ENCODE measurements at regions not wholly inside any gene's neighbourhood (a gene's known extent, or its start where the extent isn't known, plus 50 kb on each side); places are given as distances from the start of the nearest gene placed in this dataset.
A peak's percentile ranks its signal among the peaks of the same experiment; 100 is the strongest.

GRCh38 chr9:129505270-129505902 is 115.5 kb downstream of the C9orf50 start:
- Mint-ChIP-seq H3K4me3 (no peak overlapping the region), H3K4me1 (peaks cover 10% of the 10 kb centered on the region), H3K36me3 (peaks cover 4% of the 10 kb centered on the region), H3K27ac (no peak overlapping the region), H3K27me3 (peaks cover 3% of the 10 kb centered on the region), H3K9me3 (no peaks in the 10 kb centered on the region)
- CTCF ChIA-PET, result no interaction called here
- DNase-seq, result no peak

GRCh38 chr9:129504404-129504803 is 116.5 kb downstream of the C9orf50 start:
- CTCF ChIA-PET, result no interaction called here
- no peak overlapping the region for H3K27ac Mint-ChIP-seq

GRCh38 chr9:129501771-129502319 is 119.1 kb downstream of the C9orf50 start:
- H3K27ac Mint-ChIP-seq, result no peak overlapping the region
- DNase-seq, result no peak
- no peaks in the 10 kb centered on the region for H3K9me3 Mint-ChIP-seq
- H3K4me3 Mint-ChIP-seq, result no peak overlapping the region
- CTCF ChIA-PET, result interaction anchor here (1.4 kb wide), 1 partner anchor 371 kb away, joined by 4 read pairs; no protein-coding TSS in a partner anchor
- peaks cover under 1% of the 10 kb centered on the region for H3K27me3 Mint-ChIP-seq
- peaks cover 4% of the 10 kb centered on the region for H3K36me3 Mint-ChIP-seq
- peaks cover 13% of the 10 kb centered on the region for H3K4me1 Mint-ChIP-seq

More at GRCh38 chr9:129504404-129504803, 116.5 kb downstream of the C9orf50 start:
- no peaks in the 10 kb centered on the region for H3K9me3 Mint-ChIP-seq
- peaks cover 3% of the 10 kb centered on the region for H3K27me3 Mint-ChIP-seq
- peaks cover 4% of the 10 kb centered on the region for H3K36me3 Mint-ChIP-seq
- peaks cover 10% of the 10 kb centered on the region for H3K4me1 Mint-ChIP-seq
- no peak for DNase-seq
- no peak overlapping the region for H3K4me3 Mint-ChIP-seq

GRCh38 chr9:129500863-129501770 is 119.8 kb downstream of the C9orf50 start:
- DNase-seq, result no peak
- Mint-ChIP-seq H3K36me3 (peaks cover 5% of the 10 kb centered on the region), H3K4me3 (no peak overlapping the region), H3K27me3 (peaks cover 7% of the 10 kb centered on the region), H3K4me1 (peaks cover 18% of the 10 kb centered on the region), H3K9me3 (no peaks in the 10 kb centered on the region), H3K27ac (no peak overlapping the region)
- CTCF ChIA-PET, result interaction anchor here (0.8 to 1.4 kb wide), 2 partner anchors 140 to 371 kb away, joined by 3 to 4 read pairs; no protein-coding TSS in a partner anchor

- Mint-ChIP-seq H3K4me3 (no peak overlapping the region), H3K4me1 (peaks cover 25% of the 10 kb centered on the region), H3K9me3 (no peaks in the 10 kb centered on the region), H3K27me3 (peaks cover 12% of the 10 kb centered on the region), H3K36me3 (peaks cover 5% of the 10 kb centered on the region), H3K27ac (no peak overlapping the region)
- CTCF ChIA-PET, result interaction anchor here (0.8 to 1.4 kb wide), 2 partner anchors 139 to 370 kb away, joined by 3 to 4 read pairs; no protein-coding TSS in a partner anchor
- no peak for DNase-seq
Observed at GRCh38 chr9:129500161-129500862, 120.6 kb downstream of the C9orf50 start.

GRCh38 chr9:129498451-129499384 is 122.2 kb downstream of the C9orf50 start:
- no peaks in the 10 kb centered on the region for H3K9me3 Mint-ChIP-seq

GRCh38 chr9:129497813-129498450 is 123.0 kb downstream of the C9orf50 start:
- H3K27ac Mint-ChIP-seq, result no peak overlapping the region
- H3K4me3 Mint-ChIP-seq, result no peak overlapping the region
- H3K27me3 Mint-ChIP-seq, result peaks cover 16% of the 10 kb centered on the region
- H3K36me3 Mint-ChIP-seq, result peaks cover 6% of the 10 kb centered on the region
- peaks cover 25% of the 10 kb centered on the region for H3K4me1 Mint-ChIP-seq
- no peak for DNase-seq
- CTCF ChIA-PET, result no interaction called here
- H3K9me3 Mint-ChIP-seq, result no peaks in the 10 kb centered on the region

More at GRCh38 chr9:129498451-129499384, 122.2 kb downstream of the C9orf50 start:
- Mint-ChIP-seq H3K27me3 (peaks cover 16% of the 10 kb centered on the region), H3K36me3 (peaks cover 1% of the 10 kb centered on the region), H3K27ac (no peak overlapping the region), H3K4me3 (no peak overlapping the region), H3K4me1 (peaks cover 22% of the 10 kb centered on the region)
- CTCF ChIA-PET, result no interaction called here
- no peak for DNase-seq

- H3K36me3 Mint-ChIP-seq, result peaks cover 8% of the 10 kb centered on the region
- peaks cover 25% of the 10 kb centered on the region for H3K4me1 Mint-ChIP-seq
- CTCF ChIA-PET, result interaction anchor here (0.7 to 1.5 kb wide), 3 partner anchors 37 to 322 kb away, joined by 3 to 5 read pairs (median 3); no protein-coding TSS in a partner anchor
- peak overlapping the region; percentile 71 for H3K4me3 Mint-ChIP-seq
- DNase-seq, result no peak
- peak overlapping the region; percentile 77 for H3K27ac Mint-ChIP-seq
- H3K27me3 Mint-ChIP-seq, result peaks cover 16% of the 10 kb centered on the region
- no peaks in the 10 kb centered on the region for H3K9me3 Mint-ChIP-seq
Observed at GRCh38 chr9:129497005-129497812, 123.7 kb downstream of the C9orf50 start.

- peak; percentile 78 for DNase-seq
- Mint-ChIP-seq H3K4me3 (peak overlapping the region; percentile 71), H3K4me1 (peaks cover 30% of the 10 kb centered on the region), H3K9me3 (no peaks in the 10 kb centered on the region), H3K27me3 (peaks cover 16% of the 10 kb centered on the region), H3K27ac (peak overlapping the region; percentile 77), H3K36me3 (peaks cover 11% of the 10 kb centered on the region)
- CTCF ChIA-PET, result interaction anchor here (0.7 to 1.7 kb wide), 5 partner anchors 37 to 322 kb away, joined by 3 to 5 read pairs (median 3); no protein-coding TSS in a partner anchor
Observed at GRCh38 chr9:129496473-129497004, 124.4 kb downstream of the C9orf50 start.

GRCh38 chr9:129495620-129496472 is 125.1 kb downstream of the C9orf50 start:
- CTCF ChIA-PET, result interaction anchor here (1.0 to 1.7 kb wide), 4 partner anchors 36 to 321 kb away, joined by 3 to 5 read pairs (median 3); no protein-coding TSS in a partner anchor
- Mint-ChIP-seq H3K27ac (no peak overlapping the region), H3K4me3 (peak overlapping the region; percentile 71), H3K27me3 (peaks cover 16% of the 10 kb centered on the region), H3K36me3 (peaks cover 11% of the 10 kb centered on the region), H3K9me3 (no peaks in the 10 kb centered on the region), H3K4me1 (peaks cover 37% of the 10 kb centered on the region)
- DNase-seq, result peak; percentile 88

All from activated naive CD4-positive, alpha-beta T cell treated with anti-CD3 and anti-CD28 coated beads, Interleukin-2, amount 10 ng/mL, durations not matched to agents 7 days and 5 days (primary cell).